GM18861 (cell line): ENCODE measurements at regions not wholly inside any gene's neighbourhood (a gene's known extent, or its start where the extent isn't known, plus 50 kb on each side); places are given as distances from the start of the nearest gene placed in this dataset.

Source experiments
- ATAC-seq: cut with Tn5 transposase; IDR thresholded peaks from one replicate; pipeline ENCODE4 v1.9.1; 2021; ENCODE audit not compliant: unreplicated experiment

DNA sequence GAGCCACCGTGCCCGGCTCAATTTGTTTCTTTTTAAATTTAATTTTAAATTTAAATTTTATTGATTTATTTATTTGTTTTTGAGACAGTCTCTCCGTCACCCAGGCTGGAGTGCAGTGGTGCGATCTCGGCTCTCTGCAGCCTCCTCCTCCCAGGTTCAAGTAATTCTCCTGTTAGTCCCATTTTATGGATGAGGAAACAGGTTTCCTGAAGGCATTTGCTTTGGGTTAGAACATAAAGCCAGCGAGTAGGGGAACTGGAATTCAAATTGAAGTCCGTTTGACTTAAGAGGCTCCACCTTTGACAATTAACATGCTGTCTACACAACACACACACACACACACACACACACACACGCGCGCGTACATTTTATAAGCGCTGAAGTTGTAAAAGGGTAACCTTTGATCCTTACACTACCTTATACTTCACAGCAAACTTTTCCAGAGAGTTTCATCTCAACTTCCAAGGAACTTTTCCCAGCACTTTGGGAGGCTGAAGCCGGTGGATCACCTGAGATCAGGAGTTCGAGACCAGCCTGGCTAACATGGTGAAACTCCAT is 232.0 kb downstream of the BCAS1 start:
- ATAC-seq, result no peak

DNA sequence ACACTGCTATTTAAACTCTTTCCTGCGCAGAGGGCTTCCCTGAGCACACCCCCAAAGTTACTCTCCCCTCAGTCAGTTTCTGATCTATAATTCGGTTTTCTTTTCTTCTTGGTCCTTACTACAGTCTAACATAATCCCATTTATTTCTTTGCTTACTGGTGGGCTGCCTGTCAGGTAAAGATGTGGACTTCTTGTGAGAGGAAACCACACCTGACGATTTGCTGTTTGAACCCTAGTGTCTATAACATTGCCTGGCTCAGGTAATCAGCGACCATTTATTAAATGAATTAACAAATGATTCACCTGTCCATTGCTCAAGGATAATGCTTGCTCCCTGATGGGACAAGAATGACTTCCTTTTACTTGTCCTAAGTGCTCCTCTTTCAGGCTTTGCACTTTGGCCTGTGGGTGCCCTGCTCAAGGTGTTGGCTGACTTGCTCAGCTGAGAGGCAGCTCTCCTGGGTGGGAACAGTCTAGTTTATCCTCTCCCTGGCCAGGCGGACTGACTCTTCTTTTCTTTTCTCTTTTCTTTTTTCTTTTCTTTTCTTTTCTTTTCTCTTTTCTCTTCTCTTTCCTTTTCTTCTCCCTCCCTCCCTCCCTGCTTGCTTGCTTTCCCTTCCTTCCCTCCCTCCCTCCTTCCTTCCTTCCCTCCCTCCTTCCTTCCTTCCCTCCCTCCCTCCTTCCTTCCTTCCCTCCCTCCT is 233.1 kb downstream of the BCAS1 start:
- ATAC-seq, result no peak

DNA sequence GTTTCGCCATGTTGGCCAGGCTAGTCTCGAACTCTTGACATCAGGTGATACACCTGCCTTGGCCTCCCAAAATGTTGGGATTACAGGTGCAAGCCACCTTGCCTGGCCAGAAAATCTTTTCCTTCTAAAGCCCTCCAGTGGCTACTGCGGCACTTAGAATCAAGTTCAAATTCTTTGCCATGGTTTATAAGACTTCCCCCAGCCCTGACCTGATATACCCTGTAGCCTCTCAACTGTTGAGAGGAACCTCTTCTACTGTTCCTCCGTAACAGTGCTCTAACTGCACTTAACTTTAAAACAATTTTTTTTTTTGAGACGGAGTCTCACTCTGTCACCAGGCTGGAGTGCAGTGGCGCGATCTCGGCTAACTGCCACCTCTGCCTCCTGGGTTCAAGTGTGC is 235.6 kb downstream of the BCAS1 start:
- no peak for ATAC-seq

DNA sequence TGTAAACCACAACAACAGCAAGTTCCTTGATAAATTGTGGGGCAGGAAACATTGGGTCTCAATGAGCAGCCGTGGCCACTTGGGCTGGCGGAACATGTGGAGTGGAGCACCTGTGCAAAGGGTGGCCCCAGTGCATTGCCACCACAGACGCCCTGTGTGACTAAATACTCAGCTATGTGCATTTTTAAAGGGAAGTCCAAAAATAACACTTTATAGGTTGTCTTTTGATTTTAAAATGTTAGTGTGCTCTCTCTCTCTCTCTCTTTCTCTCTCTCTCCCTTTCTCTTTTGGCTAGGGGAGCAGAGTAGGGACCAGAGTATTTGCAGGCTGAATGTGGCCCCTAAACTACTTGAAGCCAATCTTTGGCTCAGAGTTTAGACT is 236.3 kb downstream of the BCAS1 start:
- no peak for ATAC-seq

- ATAC-seq, result no peak
Observed at GRCh38 chr20:53833333-53834061, 236.9 kb downstream of the BCAS1 start.

- no peak for ATAC-seq
Observed at GRCh38 chr20:53832499-53832898, 237.9 kb downstream of the BCAS1 start.

DNA sequence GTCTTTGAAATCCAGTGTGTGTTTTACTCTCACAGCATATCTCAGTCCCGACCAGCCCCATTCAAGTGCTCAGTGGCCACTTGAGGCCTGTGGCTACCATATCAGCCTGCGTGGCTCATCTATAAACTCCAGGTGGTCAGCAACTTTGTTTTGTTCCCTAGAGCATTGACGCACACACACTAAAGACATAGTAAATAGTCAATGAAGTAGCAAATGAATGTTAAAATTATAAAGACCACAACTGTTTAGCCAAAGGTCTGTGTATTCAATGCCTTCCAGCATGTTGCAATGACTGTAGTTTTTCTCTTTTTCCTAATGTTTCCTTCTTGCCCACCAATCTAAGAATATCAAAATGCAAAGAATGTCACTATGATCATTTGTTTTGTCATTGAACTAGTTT is 238.2 kb upstream of the ZNF217 start:
- ATAC-seq, result no peak

DNA sequence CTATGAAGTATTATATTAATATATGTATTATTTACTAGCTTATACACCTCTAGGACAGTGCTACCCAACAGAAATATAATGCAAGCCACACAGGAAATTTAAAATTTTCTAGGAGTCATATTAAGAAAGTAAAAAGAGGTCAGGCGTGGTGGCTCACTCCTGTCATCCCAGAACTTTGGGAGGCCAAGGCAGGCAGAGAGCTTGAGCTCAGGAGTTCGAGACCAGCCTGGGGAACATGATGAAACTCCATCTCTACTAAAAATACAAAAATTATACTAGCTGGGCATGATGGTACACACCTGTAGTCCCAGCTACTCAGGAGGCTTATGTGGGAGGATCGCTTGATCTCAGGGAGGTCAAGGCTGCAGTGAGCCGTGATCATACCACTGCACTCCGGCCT is 237.6 kb upstream of the ZNF217 start:
- ATAC-seq, result no peak

DNA sequence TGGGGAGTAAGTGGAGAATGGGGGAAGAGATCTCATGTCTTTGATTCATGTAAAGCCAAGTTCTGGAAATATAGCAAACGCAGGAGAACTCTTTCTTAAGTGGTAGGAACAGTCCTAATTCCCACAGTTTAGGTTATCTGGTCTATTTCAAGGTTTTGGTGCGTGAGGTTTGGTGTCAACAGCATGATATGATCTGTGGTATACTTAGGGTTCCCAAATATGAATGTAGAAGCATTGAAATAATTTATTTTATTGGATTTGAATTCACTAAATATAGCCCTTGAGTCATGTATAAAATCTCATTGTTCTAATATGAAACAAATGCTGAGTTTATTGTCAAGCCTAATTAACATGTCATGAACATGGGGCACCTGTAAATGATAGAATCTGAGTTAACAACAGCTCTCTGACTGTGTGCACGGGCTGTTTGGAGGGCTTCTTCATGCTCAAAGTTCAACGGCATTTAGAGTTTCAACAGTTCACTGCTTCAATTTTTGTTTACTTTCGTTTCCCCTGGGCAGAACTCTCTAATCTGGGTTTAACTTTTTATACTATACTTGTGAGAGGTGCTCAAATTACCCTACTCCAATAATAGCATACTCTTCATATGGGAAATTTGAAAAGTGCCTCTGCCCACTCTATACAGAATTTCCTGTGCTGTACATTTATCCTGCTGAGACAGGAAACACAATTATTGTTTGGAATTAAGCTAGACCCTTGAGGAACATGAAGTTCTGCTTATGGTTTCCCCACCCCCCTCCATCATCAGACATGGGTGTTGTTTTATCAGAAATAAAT is 236.3 kb upstream of the ZNF217 start:
- ATAC-seq, result peak; percentile 36

- ATAC-seq, result no peak
Observed at GRCh38 chr20:53829255-53829723, 235.7 kb upstream of the ZNF217 start.

GRCh38 chr20:53828682-53829254 is 235.1 kb upstream of the ZNF217 start:
- ATAC-seq, result no peak

- ATAC-seq, result no peak
Observed at GRCh38 chr20:53828088-53828681, 234.5 kb upstream of the ZNF217 start.

DNA sequence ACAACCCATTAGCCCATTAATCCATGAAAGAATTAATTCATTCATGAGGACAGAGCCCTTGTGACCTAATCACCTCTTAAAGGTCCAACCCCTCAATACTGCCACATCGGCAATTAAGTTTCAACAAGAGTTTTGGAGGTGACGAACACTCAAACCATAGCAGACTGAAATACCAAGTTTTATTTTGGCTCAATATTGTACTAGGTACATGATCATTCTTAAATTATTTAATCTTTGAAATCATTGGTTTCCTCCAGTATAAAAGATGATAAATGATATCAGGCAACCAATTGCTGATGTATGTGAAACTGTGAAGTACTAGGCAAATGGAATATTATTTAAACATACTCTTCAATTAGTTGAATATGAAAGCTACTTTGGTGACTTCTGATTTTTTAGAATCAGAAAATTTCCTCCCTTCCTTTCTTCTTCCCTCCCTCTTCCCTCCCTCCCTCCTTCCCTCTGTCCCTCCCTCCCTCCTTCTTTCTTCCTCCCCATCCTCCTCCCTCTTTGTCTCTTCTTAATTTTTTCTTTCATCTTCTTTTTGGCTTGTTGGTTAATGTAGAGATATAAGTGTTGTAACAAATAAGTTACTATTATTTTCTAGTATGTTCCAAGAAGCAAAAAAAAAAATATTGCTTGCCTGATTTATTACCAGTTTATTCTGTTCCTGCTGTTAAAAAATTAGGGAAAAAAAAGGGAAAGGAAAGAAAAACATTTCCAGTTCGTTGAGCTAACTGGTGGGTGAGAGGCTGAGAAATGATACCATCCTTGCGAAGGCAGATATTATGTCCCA is 233.9 kb upstream of the ZNF217 start:
- ATAC-seq, result no peak

- ATAC-seq, result peak; percentile 80
Observed at GRCh38 chr20:53826597-53827291, 233.1 kb upstream of the ZNF217 start.

GRCh38 chr20:53826090-53826489 is 232.5 kb upstream of the ZNF217 start:
- no peak for ATAC-seq

DNA sequence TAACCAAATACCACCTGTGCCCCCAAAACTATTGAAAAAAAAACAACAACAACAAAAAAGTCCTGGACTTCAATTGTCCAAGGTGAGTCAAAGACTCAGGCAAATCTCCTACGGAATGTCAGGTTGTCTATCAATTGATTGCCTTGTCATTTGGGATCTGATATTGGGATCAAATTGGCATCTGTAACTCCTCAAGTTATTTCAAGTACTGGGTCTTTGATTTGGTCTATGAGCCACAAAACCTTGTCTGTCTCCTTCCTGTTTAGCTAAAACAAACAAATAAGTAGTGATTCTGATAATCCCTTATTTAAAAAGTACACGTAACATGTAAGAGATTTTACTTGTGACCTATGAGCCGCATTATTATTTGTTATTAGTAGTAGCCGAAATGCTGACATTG is 231.6 kb upstream of the ZNF217 start:
- ATAC-seq, result no peak

DNA sequence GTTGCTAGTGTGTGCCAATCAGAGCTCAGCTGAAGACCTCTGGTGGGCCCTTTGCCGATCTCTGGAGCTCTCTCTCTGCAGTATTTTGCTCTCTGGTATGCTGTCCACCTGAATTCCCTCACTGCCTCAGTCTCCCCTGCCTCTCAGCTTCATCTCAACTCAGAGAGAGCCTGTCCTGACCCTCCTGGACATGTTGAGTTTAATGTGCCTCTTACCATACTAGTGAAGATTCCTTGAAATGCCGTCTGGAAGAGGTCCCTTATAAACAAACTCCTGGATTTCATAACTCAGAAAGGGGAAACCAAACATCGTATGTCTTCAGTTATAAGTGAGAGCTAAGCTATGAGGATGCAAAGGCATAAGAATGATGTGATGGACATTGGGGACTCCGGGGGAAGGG is 231.1 kb upstream of the ZNF217 start:
- no peak for ATAC-seq

- no peak for ATAC-seq
Observed at GRCh38 chr20:53823121-53823764, 229.6 kb upstream of the ZNF217 start.

DNA sequence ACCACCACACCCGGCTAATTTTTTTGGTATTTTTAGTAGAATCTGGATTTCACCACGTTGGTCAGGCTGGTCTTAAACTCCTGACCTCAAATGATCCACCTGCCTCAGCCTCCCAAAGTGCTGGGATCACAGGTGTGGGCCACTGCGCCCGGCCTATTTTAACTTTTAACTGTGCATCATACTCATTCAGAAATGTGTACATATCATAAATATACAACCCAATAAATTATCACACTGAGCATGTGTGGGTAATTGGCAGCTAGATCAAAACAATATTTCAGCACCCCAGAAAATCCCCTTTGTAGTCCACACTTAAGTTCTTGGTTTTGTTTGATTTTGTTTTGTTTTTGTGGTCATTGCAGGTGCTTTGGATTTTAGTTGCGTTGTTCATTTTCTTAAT is 228.9 kb upstream of the ZNF217 start:
- no peak for ATAC-seq
